SU-DHL-6 (cell line): ENCODE measurements at regions not wholly inside any gene's neighbourhood (a gene's known extent, or its start where the extent isn't known, plus 50 kb on each side); places are given as distances from the start of the nearest gene placed in this dataset.

Source experiments
- CTCF ChIP-seq: fragments of 200-600 bp; sonication (generic); IDR thresholded peaks from one replicate; pipeline ENCODE4 v1.5.1; 2017; ENCODE audit warnings: antibody characterized with exemption, mild to moderate bottlenecking, low read length, moderate library complexity; ENCODE audit not compliant: insufficient read depth, poor library complexity, severe bottlenecking
- EZH2phosphoT487 ChIP-seq: fragments of 200-600 bp; sonication (generic), shearing (Covaris generic); conservative IDR thresholded peaks from 2 replicates; pipeline ENCODE4 v1.6.1; 2018; ENCODE audit warnings: mild to moderate bottlenecking, antibody characterized with exemption, low read length, moderate library complexity, mixed read lengths

GRCh38 chr3:44104668-44105321 is 136.9 kb upstream of the TOPAZ1 start:
- no peak for TF ChIP-seq CTCF
- no peak for TF ChIP-seq EZH2phosphoT487
